Mammary epithelial cell (primary cell): ENCODE measurements at regions not wholly inside any gene's neighbourhood (a gene's known extent, or its start where the extent isn't known, plus 50 kb on each side); places are given as distances from the start of the nearest gene placed in this dataset.

ENCODE experiments used
- EZH2 ChIP-seq: IDR thresholded peaks from 2 replicates; pipeline ENCODE4 v1.6.1; 2012; ENCODE audit warnings: low read length, inconsistent platforms, borderline replicate concordance
- TF ChIP-seq, protein P1 (sequence below), 2 donors: IDR thresholded peaks in 1 of 2; conservative IDR thresholded peaks in 1 of 2; 2 replicates each; pipeline ENCODE4 v1.5.1; 2011 to 2012; ENCODE audit warnings: inconsistent platforms in 2 of 2, low read length in 2 of 2, mild to moderate bottlenecking in 2 of 2, control low read depth in 1 of 2, low read depth in 1 of 2; ENCODE audit not compliant: insufficient read depth in 1 of 2; ENCODE audit errors: extremely low read depth in 1 of 2

DNA sequence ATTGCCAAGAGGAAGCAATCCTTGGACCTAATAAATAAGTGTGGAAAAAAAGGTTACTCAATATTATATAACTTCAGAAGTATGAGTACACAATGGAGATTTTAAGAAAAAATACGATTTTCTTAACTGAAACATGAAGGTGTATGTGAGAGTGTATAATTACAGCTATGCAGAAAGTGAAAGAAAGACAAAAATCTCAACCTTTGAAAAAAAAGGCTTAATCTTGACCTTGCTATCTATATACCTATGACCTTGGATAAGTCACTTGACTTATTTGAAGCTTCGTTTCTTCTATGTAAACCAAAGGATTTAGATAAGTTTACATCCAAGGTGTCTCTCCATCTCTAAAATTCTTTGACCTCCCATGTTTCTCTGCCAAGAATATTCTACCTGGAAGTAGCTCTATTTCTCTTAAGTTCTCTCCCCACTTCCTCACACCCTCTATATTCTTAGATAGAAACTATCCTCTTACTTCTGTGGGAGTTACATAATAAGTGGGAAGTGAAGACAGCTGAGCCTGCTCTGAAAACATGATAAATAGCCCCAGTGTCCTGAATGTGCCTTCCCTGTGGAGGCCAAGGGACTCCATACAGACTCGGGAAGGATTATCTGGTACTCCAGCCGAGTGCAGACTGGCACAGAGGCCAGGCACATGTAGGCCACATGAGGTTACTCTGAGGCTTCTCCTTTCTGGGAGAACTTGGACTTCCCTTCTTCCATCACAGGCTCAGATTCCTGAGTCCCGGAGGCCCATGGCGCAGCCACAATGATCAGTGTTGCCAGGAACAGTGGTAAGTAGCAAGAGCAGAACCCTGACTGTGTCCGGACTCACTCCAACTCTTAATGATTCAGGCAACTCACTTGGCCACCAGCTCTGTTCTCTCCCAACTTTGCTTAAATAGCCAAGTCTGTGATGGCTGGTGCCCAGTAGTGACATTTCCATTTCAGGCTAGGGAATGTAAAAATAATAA, 166.8 kb upstream of the COL8A1 start:
- TF ChIP-seq, protein P1, sequence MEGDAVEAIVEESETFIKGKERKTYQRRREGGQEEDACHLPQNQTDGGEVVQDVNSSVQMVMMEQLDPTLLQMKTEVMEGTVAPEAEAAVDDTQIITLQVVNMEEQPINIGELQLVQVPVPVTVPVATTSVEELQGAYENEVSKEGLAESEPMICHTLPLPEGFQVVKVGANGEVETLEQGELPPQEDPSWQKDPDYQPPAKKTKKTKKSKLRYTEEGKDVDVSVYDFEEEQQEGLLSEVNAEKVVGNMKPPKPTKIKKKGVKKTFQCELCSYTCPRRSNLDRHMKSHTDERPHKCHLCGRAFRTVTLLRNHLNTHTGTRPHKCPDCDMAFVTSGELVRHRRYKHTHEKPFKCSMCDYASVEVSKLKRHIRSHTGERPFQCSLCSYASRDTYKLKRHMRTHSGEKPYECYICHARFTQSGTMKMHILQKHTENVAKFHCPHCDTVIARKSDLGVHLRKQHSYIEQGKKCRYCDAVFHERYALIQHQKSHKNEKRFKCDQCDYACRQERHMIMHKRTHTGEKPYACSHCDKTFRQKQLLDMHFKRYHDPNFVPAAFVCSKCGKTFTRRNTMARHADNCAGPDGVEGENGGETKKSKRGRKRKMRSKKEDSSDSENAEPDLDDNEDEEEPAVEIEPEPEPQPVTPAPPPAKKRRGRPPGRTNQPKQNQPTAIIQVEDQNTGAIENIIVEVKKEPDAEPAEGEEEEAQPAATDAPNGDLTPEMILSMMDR (conservative IDR thresholded peaks at IDR 0.05 in 1 of 2, IDR thresholded peaks at IDR 0.05 in 1 of 2; ENCODE audit: extremely low read depth in 1 of 2, insufficient read depth in 1 of 2, low read depth in 1 of 2, low read length in 2 of 2): no peak
- TF ChIP-seq EZH2: no peak
